ENCODE measurements at regions not wholly inside any gene's neighbourhood (a gene's known extent, or its start where the extent isn't known, plus 50 kb on each side); places are given as distances from the start of the nearest gene placed in this dataset.

DNA sequence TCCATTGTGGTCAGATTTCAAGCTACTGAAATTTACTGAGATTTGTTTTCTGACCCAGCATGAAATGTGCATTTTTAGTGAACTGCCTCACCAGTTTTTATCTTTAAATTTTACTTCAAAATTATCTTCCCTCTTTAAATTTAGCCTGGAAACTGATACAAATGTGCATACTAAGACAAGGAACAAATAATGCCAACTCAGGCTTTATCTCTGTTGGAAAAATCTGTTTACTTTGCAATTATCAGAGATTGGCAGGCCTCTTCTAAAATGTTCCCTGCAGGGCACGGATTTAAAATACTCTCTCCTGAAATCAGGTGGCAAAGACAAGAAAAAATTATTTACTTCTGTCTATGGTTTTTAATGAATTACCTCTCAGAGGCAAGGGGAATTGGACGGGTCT, 151.0 kb upstream of the PTCH1 start:
- H3K9me3 ChIP-seq (ENCODE audit: control insufficient read depth, insufficient read depth, low read length) = no peaks in the 10 kb centered on the region
- H3K4me2 ChIP-seq (ENCODE audit: low read depth, low read length) = no peak overlapping the region
- in situ Hi-C loops (cut with MboI; ENCODE audit: low sequenced_read_pairs) (no loop called here), intact Hi-C loops (cut with micrococcal nuclease) (no loop called here), dilution Hi-C loops (cut with HindIII; ENCODE audit: low sequenced_read_pairs, unreplicated experiment) (no loop called here)
- no peak overlapping the region for H4K8ac ChIP-seq (ENCODE audit: low read depth in 2 of 2, low read length in 2 of 2)
- no TSS peak for BruUV-seq (replicated peaks)
- H3K56ac ChIP-seq (ENCODE audit: extremely low read depth, insufficient read depth, low read length) = no peak overlapping the region
- TF ChIP-seq CEBPB (IDR thresholded peaks at IDR 0.05; ENCODE audit: low read depth, low read length) (no peak), MAFK (IDR thresholded peaks at IDR 0.05; ENCODE audit: low read depth, low read length) (peak; percentile 66)
- no CpG with 5 or more reads among the region's 2 CpGs for WGBS, 2 experiments (ENCODE audit: extremely low coverage in 2 of 2, insufficient read length in 1 of 2)
- H2BK5ac ChIP-seq (ENCODE audit: low read depth, low read length, poor library complexity, severe bottlenecking) = no peak overlapping the region
- H2AFZ ChIP-seq (replicated peaks; ENCODE audit: low read length, poor library complexity) = no peak overlapping the region
- no peak overlapping the region for H3K4me3 ChIP-seq (ENCODE audit: insufficient read depth, low read depth, low read length)
- no peaks in the 10 kb centered on the region for H3K36me3 ChIP-seq (ENCODE audit: control insufficient read depth, insufficient read depth, low read length)
- no peak overlapping the region for H3K18ac ChIP-seq (ENCODE audit: low read depth, low read length)
- H3K9me1 ChIP-seq (ENCODE audit: insufficient read depth, low read length) = no peaks in the 10 kb centered on the region
- CTCF ChIA-PET = interaction anchor here (0.6 kb wide), 1 partner anchor 536 kb away, joined by 3 read pairs; no protein-coding TSS in a partner anchor
- no peak overlapping the region for H2BK20ac ChIP-seq (ENCODE audit: low read depth, low read length)
- H4K20me1 ChIP-seq (ENCODE audit: insufficient read depth, low read length) = no peaks in the 10 kb centered on the region
- no peak overlapping the region for H2AK9ac ChIP-seq (replicated peaks; ENCODE audit: low read depth, low read length, poor library complexity)
- H3K4ac ChIP-seq (ENCODE audit: low read depth, low read length) = no peak overlapping the region
- no peak overlapping the region for H4K5ac ChIP-seq (ENCODE audit: low read depth, low read length)
- no peak overlapping the region for H3K27ac ChIP-seq (ENCODE audit: insufficient read depth, low read length)
- no peak overlapping the region for H3K9ac ChIP-seq (ENCODE audit: low read depth, low read length)
- H3K27me3 ChIP-seq (ENCODE audit: control insufficient read depth, insufficient read depth, low read length) = peaks cover 10% of the 10 kb centered on the region
- ATAC-seq (ENCODE audit: low read depth) = no peak
- H2AK5ac ChIP-seq (ENCODE audit: low read depth, low read length) = no peak overlapping the region
- no peak overlapping the region for H2BK15ac ChIP-seq (ENCODE audit: low read depth, low read length)
- no peaks in the 10 kb centered on the region for H3K79me1 ChIP-seq (ENCODE audit: low read depth in 1 of 2, low read length in 2 of 2)
- no peak overlapping the region for H3K23ac ChIP-seq (ENCODE audit: low read depth, low read length)
- H3K4me1 ChIP-seq (ENCODE audit: control insufficient read depth, insufficient read depth, low read length) = no peaks in the 10 kb centered on the region
- no peak overlapping the region for H2BK120ac ChIP-seq (ENCODE audit: low read depth, low read length)
- no peak for DNase-seq
- no peak overlapping the region for H3K14ac ChIP-seq (replicated peaks; ENCODE audit: low read depth, low read length)
- POLR2A ChIA-PET (ENCODE audit: unreplicated experiment) = no interaction called here
- no peak overlapping the region for H4K91ac ChIP-seq (ENCODE audit: insufficient read depth, low read depth, low read length)
